ENCODE measurements at regions not wholly inside any gene's neighbourhood (a gene's known extent, or its start where the extent isn't known, plus 50 kb on each side); places are given as distances from the start of the nearest gene placed in this dataset.

GRCh38 chr5:64437496-64437895 lies 68.3 kb upstream of the RGS7BP start:
- DNase-seq (ENCODE audit: extremely low read depth in 1 of 11, low read depth in 9 of 11, low spot score in 4 of 11): peak in 1 of 11 donors; percentile 0

GRCh38 chr5:64451551-64451950 lies 54.3 kb upstream of the RGS7BP start:
- DNase-seq (ENCODE audit: extremely low read depth in 1 of 11, low read depth in 9 of 11, low spot score in 4 of 11): no peak

- DNase-seq (ENCODE audit: extremely low read depth in 1 of 11, low read depth in 9 of 11, low spot score in 4 of 11): no peak
Measured at GRCh38 chr5:64453405-64453804, 52.4 kb upstream of the RGS7BP start.
